Omental fat pad (tissue), 3 donors: ENCODE measurements at regions not wholly inside any gene's neighbourhood (a gene's known extent, or its start where the extent isn't known, plus 50 kb on each side); places are given as distances from the start of the nearest gene placed in this dataset.

ENCODE experiments used
- ATAC-seq: fragments of 150-250 bp; one replicate; pipeline ENCODE4 v1.9.1; 2016; ENCODE audit warnings: mild to moderate bottlenecking, moderate library complexity; ENCODE audit not compliant: low FRiP score
- DNase-seq: peaks from one replicate; pipeline ENCODE4 v3.0.0-alpha.2; 2019; ENCODE audit warnings: low spot score
- TF ChIP-seq, protein P1 (sequence below), 3 donors: fragments of 450-650 bp; IDR thresholded peaks; one replicate each; pipeline ENCODE4 v1.5.1; 2016 to 2017; ENCODE audit warnings: antibody characterized with exemption in 3 of 3, mild to moderate bottlenecking in 3 of 3, moderate library complexity in 2 of 3

GRCh38 chr4:136670265-136670664, 862.0 kb downstream of the PCDH18 start:
- ATAC-seq (no peak), DNase-seq (no peak)
- TF ChIP-seq, protein P1, sequence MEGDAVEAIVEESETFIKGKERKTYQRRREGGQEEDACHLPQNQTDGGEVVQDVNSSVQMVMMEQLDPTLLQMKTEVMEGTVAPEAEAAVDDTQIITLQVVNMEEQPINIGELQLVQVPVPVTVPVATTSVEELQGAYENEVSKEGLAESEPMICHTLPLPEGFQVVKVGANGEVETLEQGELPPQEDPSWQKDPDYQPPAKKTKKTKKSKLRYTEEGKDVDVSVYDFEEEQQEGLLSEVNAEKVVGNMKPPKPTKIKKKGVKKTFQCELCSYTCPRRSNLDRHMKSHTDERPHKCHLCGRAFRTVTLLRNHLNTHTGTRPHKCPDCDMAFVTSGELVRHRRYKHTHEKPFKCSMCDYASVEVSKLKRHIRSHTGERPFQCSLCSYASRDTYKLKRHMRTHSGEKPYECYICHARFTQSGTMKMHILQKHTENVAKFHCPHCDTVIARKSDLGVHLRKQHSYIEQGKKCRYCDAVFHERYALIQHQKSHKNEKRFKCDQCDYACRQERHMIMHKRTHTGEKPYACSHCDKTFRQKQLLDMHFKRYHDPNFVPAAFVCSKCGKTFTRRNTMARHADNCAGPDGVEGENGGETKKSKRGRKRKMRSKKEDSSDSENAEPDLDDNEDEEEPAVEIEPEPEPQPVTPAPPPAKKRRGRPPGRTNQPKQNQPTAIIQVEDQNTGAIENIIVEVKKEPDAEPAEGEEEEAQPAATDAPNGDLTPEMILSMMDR (IDR thresholded peaks at IDR 0.05) = no peak

DNA sequence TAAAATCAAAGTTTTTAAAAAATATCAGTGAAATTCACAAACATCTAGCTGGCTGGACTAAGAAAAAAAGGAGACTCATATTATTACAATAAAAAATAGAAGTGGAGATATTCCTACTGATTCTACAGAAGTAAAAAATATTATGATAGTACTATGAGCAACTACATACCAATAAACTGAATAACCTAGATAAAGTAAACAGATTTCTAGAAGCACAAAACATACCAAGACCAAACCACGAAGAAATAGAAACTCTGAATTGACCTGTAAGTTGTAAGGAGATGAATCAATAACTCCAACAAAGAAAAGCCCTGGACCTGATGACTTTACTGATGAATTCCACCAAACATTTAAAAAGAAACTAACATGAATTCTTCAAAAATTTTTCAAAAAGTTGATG, 867.3 kb downstream of the PCDH18 start:
- TF ChIP-seq, protein P1 (IDR thresholded peaks at IDR 0.05) = no peak
- no peak for DNase-seq
- no peak for ATAC-seq

GRCh38 chr4:136662539-136662938, 869.8 kb downstream of the PCDH18 start:
- no peak for DNase-seq
- TF ChIP-seq, protein P1 (IDR thresholded peaks at IDR 0.05) = no peak
- no peak for ATAC-seq

DNA sequence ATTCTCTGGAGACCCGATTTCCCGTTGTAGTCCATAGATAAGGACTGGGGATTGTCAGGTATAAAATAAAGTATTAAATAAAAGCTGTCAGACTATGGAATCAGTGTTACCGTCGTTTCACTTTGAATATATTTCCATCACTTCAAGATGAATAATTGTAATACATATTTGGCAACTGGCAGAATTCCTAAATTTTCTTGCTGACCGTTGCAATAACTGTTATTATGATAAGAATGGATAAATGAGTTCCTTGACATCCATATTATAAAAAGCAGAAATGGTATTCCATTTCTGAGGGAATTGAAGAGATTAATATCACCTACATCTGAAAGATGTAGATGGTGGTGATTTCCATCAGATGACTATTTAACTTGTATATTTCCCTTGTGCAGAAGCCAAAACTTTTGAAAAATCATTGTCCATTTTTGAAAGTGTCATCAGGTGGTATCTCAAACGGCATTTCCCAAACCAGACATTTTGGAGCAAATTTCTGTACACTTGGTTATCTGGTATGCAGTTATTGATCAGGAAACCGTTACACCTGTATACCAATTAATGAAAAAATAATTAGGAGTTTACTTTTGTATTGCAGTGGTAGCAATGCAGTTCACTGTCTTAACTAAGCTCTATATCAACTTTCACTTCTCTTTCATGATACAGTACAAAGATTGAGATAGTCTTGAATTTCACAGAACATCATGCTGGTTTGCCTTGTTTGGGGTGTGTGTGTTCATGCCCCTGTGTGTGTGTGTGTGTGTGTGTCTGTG, 878.5 kb downstream of the PCDH18 start:
- ATAC-seq (no peak), DNase-seq (no peak)
- TF ChIP-seq, protein P1 (IDR thresholded peaks at IDR 0.05) = no peak

DNA sequence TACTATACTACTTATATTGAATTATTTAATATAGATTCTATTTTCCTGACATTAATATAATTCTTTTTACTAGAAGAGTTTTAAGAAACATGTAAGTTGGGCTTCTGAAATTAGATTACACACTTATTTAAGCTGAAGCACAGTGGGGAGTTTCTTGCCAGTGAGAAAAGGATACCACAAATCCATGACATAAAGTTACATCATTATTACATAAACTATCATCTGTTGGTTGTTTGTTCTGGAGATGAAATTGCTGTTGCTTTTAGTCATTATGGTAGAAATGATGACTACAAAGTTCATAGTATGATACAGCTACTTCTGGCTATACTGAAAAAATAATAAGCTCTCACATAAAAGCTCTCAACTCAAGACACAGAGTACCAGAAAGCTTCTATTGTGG, 880.4 kb downstream of the PCDH18 start:
- TF ChIP-seq, protein P1 (IDR thresholded peaks at IDR 0.05) = no peak
- DNase-seq (no peak), ATAC-seq (no peak)

- DNase-seq (no peak), ATAC-seq (no peak)
- TF ChIP-seq, protein P1 (IDR thresholded peaks at IDR 0.05) = no peak
Measured at GRCh38 chr4:136651278-136651667, 881.0 kb downstream of the PCDH18 start.
